ENCODE measurements at regions not wholly inside any gene's neighbourhood (a gene's known extent, or its start where the extent isn't known, plus 50 kb on each side); places are given as distances from the start of the nearest gene placed in this dataset.

DNA sequence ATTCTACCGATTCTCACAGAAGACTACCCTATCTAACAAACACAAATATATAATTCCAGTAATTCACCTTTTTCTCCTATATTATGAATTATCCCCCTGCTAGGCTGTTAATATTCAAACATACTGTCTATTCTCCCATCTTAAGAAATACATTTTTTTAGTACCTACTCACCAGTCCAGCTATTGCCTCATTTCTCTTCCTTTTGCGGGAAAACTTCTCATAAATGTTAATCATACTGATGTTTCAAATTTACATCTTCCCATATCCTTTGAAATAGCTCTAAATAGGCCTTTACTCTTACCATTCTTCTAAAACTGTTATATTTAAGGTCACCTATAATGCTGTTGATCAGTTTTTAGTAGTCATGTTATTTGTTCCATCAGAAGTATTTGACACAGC lies 759.1 kb upstream of the SLIT2 start:
- peak; percentile 43 for DNase-seq

DNA sequence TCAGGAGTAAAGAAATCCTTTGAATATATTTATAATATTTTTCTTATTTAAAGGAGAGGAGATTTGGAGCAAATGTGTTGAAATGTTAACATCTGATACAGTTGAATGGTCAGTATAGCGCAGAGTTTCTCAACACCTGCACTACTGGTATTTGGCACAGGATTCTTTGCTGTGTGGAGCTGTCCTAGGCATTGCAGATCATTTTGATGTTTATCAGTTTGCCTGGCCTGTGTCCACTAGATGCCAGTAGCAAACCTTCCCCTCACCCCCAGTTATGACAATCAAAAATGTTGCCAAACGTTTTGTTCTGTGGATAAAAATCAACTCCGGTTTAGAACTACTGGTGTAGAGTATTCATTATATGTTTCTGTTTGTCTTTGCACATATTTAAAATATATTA lies 765.3 kb upstream of the SLIT2 start:
- no peak for DNase-seq

- peak; percentile 55 for DNase-seq
These were observed 772.9 kb upstream of the SLIT2 start for GRCh38 chr4:19478791-19479190.

GRCh38 chr4:19473569-19473968 lies 778.1 kb upstream of the SLIT2 start:
- DNase-seq: no peak

- DNase-seq: peak; percentile 16
These were observed 779.0 kb upstream of the SLIT2 start for GRCh38 chr4:19472666-19473065.

DNA sequence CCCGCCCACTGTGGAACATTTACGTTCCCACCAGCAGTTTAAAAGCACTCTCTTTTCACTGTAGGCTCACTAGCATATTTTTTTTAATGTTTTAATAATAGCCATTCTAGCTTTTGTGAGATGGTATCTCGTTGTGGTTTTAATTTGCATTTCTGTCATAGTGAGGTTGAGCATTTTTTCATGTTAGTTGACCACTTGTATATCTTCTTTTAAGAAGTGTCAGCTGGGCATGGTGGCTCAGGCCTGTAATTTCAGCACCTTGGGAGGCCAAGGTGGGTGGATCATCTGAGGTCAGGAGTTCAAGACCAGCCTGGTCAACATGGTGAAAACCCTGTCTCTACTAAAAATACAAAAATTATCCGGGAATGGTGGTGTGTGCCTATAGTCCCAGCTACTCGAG lies 781.7 kb upstream of the SLIT2 start:
- peak; percentile 18 for DNase-seq

DNA sequence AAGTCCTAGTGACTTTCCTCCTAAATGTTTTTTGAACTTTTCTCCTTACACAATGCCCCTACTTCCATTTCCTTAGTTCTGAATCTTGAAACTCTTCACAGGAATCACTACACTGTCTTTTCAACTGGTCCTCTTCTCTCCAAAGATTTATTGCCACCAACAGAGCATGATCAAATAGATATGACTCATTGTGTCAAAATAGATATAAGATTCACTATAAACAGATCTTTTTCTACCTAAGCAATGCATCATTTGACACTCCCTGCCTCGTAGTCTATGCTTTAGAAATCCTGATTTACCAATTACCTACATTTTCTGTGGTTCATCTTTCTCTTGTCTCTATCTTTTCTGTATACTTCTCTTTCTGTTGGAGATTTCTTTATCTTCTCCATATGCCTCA lies 789.6 kb upstream of the SLIT2 start:
- no peak for DNase-seq

DNA sequence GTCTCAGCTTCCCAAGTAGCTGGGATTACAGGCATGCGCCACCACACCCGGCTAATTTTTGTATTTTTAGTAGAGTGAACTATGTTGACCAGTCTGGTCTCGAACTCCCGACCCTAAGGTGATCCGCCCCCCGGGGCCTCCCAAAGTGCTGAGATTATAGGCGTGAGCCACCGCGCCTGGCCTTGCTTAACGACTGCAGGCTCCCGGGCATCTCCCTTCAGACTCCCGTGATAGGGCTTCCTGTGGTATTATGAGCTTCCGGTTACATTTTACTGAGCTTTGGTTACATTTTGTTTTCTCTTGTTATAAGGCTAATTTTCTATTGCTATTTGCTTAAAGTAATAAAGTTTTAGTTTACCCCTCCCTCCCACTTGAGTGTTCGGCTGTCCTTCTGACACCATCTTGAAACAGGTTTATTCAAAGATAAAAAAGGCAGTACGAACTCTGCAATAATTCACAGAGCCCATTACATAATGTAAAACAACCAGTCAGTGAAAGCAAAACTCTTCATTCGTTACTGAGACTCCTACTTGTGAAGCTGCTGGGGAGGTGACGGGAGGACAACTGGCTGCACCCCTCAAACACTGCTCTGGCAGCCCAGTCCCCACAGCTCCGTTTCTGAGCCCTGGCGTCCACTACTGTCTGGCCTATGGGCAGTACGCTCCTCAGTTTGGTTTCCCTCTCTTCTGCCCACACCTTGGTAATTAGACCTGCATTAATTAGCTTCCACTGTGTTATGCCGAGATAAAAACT lies 795.7 kb upstream of the SLIT2 start:
- no peak for DNase-seq

DNA sequence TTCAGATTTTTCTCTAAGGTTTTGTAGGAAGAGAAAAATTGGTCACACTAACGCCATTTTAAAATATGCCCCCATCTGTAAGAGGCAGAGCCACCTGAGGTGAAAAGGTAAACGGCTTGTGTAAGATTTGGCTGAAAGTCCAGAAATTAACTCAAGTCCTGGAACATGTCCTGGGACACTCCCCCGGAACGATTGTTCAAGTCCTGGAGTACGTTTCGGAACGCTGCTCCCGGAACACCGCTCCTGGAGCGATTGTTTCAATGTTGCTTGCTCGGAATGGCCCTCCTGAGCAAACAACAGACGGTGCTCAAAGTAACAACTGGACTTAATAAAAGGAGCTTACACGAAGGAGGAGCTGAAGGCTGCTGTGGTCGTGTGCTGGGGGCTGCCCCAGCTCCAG lies 796.5 kb upstream of the SLIT2 start:
- DNase-seq: no peak

- DNase-seq: peak; percentile 23
These were observed 813.5 kb upstream of the SLIT2 start for GRCh38 chr4:19438233-19438632.

GRCh38 chr4:19437008-19437407 lies 814.7 kb upstream of the SLIT2 start:
- no peak for DNase-seq

GRCh38 chr4:19429684-19430083 lies 822.0 kb upstream of the SLIT2 start:
- no peak for DNase-seq

DNA sequence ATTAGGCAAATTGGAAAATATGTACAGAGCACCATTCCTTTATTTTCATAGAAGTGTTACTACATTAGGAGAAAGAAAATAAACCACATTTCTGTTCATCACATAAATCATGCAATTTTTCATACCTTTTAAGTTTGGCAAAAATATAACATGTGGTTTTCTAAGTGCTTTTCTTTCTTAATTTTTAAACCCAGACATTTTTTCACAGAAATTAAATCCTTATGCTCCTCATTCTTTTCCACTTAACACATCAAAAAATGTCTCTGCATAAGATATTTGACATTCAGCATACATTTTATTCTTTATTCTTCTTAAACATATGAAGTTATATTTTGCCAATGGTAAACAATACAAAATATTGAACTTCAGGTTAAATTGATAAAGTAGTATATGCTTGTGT lies 826.6 kb upstream of the SLIT2 start:
- peak; percentile 65 for DNase-seq

DNA sequence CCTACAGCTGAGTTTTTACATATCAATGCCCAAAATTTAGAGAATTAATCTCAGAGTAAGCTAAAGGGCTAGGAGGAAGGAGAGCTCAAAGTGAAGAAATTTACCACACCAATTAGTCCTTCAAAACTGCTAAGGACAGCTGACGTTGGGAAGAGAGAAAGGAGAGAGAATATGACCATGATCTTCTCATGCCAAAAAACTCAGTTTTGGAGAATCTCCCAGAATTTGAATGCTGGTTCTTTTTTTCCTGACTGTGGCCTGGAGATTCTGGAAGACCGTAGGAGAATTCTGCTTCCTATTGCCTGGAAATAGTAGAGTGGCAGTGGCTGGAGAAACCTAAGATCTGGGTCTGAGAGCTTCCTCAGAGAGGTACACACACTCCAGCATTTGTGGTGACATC lies 834.4 kb upstream of the SLIT2 start:
- no peak for DNase-seq

- DNase-seq: no peak
These were observed 835.6 kb upstream of the SLIT2 start for GRCh38 chr4:19416146-19416545.

- DNase-seq: no peak
These were observed 843.2 kb upstream of the SLIT2 start for GRCh38 chr4:19408490-19408889.

- DNase-seq: no peak
These were observed 844.9 kb upstream of the SLIT2 start for GRCh38 chr4:19406789-19407188.

- no peak for DNase-seq
These were observed 847.8 kb upstream of the SLIT2 start for GRCh38 chr4:19403786-19404370.

DNA sequence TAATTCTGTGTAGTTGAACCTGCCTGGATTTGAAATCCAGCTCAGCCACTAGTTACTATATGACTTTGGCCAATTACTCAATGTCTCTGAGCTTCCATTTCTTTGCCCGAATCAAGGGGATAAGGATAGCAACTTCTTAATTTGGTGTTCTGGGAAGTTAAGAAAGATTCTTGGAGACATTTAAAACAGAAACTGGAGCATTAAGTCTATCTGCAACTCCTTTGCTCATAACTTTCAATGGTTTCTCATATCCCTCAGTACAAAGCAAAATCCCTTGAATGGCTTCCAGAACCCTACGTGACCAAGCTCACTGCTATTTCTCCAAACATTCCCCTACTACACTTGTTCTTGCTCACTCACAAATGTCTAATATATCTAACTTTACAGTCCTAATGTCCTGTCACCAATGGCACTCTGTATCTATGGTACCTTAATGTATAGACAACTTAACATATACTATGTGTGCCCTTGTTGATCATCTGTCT lies 849.1 kb upstream of the SLIT2 start:
- DNase-seq: peak; percentile 37

GRCh38 chr4:19401301-19402080 lies 850.2 kb upstream of the SLIT2 start:
- peak; percentile 21 for DNase-seq

- DNase-seq: no peak
These were observed 850.9 kb upstream of the SLIT2 start for GRCh38 chr4:19400820-19401219.

- DNase-seq: peak; percentile 53
These were observed 852.7 kb upstream of the SLIT2 start for GRCh38 chr4:19399001-19399400.

DNA sequence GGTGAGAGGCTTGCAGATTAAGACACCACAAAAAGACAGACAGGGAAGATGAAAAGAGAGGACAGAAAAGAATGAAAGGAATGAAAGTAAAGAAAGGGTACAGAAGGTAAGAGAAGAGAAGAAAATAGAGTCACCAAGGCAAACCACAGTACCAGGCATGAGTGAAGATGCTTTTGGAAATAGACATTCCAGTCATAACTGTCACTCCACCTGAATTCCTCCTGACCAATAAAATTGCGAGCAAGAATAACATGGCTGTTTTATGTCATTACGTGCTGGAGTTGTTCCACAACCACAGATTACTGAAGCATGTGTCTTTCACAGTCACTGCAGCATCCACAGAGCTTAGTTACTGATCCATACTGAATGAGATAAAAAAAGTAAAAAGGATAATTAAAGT lies 864.9 kb upstream of the SLIT2 start:
- DNase-seq: peak; percentile 72
